ENCODE measurements at regions not wholly inside any gene's neighbourhood (a gene's known extent, or its start where the extent isn't known, plus 50 kb on each side); places are given as distances from the start of the nearest gene placed in this dataset.

- H2BK12ac ChIP-seq (ENCODE audit: insufficient read length, low read depth, low read length), result no peak overlapping the region
- H2BK15ac ChIP-seq (ENCODE audit: low read depth, low read length), result no peak overlapping the region
- no peak overlapping the region for H2BK120ac ChIP-seq (ENCODE audit: low read depth, low read length, poor library complexity, severe bottlenecking)
- peaks cover 0 to 10% of the 10 kb centered on the region in 2 experiments; a peak in 2 of 4 replicates for H3K4me1 Mint-ChIP-seq
- DNase-seq, result no peak
- no peaks in the 10 kb centered on the region for H3K27me3 ChIP-seq (ENCODE audit: insufficient read depth, low read length)
- H3K18ac ChIP-seq (ENCODE audit: insufficient read length, low read depth, low read length), result no peak overlapping the region
- no peak overlapping the region for H3K27ac ChIP-seq (ENCODE audit: insufficient read length, low read depth, low read length)
- H3K23ac ChIP-seq (ENCODE audit: insufficient read length, low read depth, low read length), result no peak overlapping the region
- H4K91ac ChIP-seq (ENCODE audit: insufficient read length, low read depth, low read length), result no peak overlapping the region
- no CpG with 5 or more reads among the region's 6 CpGs for WGBS (ENCODE audit: extremely low coverage, insufficient read length, low lambda C conversion rate)
- no peak overlapping the region for H3K27ac Mint-ChIP-seq
- H3K4me3 Mint-ChIP-seq, result no peak overlapping the region
- no peaks in the 10 kb centered on the region for H3K79me2 ChIP-seq (ENCODE audit: insufficient read depth, low read length)
- no peak overlapping the region for H2AFZ ChIP-seq (ENCODE audit: low read length)
- H4K5ac ChIP-seq (ENCODE audit: insufficient read length, low read depth, low read length), result no peak overlapping the region
- H2BK20ac ChIP-seq (ENCODE audit: low read depth, low read length, poor library complexity, severe bottlenecking), result no peak overlapping the region
- no peaks in the 10 kb centered on the region for H3K27me3 Mint-ChIP-seq (ENCODE audit: low read depth)
- no peak overlapping the region for H4K8ac ChIP-seq (replicated peaks; ENCODE audit: insufficient read length, low read depth, low read length)
- H3K79me1 ChIP-seq (ENCODE audit: insufficient read depth, low read depth, low read length, poor library complexity, severe bottlenecking), result no peaks in the 10 kb centered on the region
- H4K20me1 ChIP-seq (ENCODE audit: control insufficient read depth, insufficient read depth, insufficient read length), result no peaks in the 10 kb centered on the region
- no peaks in the 10 kb centered on the region for H3K23me2 ChIP-seq (ENCODE audit: insufficient read length, low read depth, low read length, poor library complexity, severe bottlenecking)
- no peak for TF ChIP-seq CTCF (conservative IDR thresholded peaks at IDR 0.05)
- no peaks in the 10 kb centered on the region for H3K36me3 Mint-ChIP-seq (ENCODE audit: insufficient read depth in 1 of 3, low read depth in 3 of 3)
- H3K9me3 ChIP-seq (ENCODE audit: control insufficient read depth, low read depth, low read length), result no peaks in the 10 kb centered on the region
- no peak overlapping the region for H3K4ac ChIP-seq (ENCODE audit: low read depth, low read length)
- H3K9ac ChIP-seq (ENCODE audit: extremely low read depth, insufficient read length, low read length), result no peak overlapping the region
- no peak overlapping the region for H2AK5ac ChIP-seq (ENCODE audit: insufficient read length, low read length)
- no peak overlapping the region for H3T11ph ChIP-seq (ENCODE audit: low read length)
- H3K4me2 ChIP-seq (ENCODE audit: insufficient read depth, insufficient read length, low read length), result no peak overlapping the region
- H3K9me3 Mint-ChIP-seq, result no peaks in the 10 kb centered on the region
- no peak overlapping the region for H3K56ac ChIP-seq (ENCODE audit: insufficient read length, low read depth, low read length)
- H3K4me1 ChIP-seq (ENCODE audit: insufficient read depth, low read length), result no peaks in the 10 kb centered on the region; the same call in 1 of the 2 replicates
- no peak overlapping the region for H2BK5ac ChIP-seq (ENCODE audit: insufficient read length, low read length)
- no peak overlapping the region for H3K14ac ChIP-seq (ENCODE audit: insufficient read depth, low read length)
These were observed 347.2 kb downstream of the EFNA5 start for GRCh38 chr5:107323536-107323935.
